ENCODE measurements at regions not wholly inside any gene's neighbourhood (a gene's known extent, or its start where the extent isn't known, plus 50 kb on each side); places are given as distances from the start of the nearest gene placed in this dataset.

DNA sequence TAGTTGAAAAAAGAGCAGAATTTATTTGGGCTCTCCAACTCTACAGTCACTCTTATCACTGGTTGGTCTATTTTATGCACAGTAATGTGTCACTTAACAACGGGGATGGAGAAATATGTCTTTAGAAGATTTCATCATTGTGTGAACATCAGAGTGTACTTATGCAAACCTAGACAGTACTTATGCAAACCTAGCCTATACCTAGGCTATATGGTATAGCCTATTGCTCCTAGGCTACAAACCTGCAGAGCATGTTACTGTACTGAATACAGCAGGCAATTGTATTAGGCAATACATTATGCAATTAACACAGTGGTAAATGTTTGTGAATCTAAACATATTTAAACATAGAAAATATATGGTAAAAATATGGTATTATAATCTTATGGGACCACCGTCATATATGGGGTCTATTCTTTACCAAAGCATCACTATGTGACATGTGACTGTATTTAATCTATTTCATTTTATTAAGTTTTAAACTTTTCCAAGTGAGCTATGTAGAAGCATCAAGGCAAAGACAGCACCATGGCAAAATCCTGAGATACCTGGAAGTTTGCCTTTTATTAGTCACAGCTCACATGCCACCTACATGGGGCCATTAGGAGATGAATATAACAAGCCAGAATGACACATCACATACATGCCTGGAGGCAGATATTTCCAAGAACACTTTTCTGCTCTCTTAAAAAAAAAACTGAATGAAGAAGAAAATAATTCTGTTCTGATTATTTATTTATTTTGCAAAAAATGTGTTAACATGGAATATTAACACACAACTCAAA lies 537.4 kb downstream of the TUSC7 start:
- TF ChIP-seq POLR2A (IDR thresholded peaks at IDR 0.05), result no peak
- TF ChIP-seq, protein P1, sequence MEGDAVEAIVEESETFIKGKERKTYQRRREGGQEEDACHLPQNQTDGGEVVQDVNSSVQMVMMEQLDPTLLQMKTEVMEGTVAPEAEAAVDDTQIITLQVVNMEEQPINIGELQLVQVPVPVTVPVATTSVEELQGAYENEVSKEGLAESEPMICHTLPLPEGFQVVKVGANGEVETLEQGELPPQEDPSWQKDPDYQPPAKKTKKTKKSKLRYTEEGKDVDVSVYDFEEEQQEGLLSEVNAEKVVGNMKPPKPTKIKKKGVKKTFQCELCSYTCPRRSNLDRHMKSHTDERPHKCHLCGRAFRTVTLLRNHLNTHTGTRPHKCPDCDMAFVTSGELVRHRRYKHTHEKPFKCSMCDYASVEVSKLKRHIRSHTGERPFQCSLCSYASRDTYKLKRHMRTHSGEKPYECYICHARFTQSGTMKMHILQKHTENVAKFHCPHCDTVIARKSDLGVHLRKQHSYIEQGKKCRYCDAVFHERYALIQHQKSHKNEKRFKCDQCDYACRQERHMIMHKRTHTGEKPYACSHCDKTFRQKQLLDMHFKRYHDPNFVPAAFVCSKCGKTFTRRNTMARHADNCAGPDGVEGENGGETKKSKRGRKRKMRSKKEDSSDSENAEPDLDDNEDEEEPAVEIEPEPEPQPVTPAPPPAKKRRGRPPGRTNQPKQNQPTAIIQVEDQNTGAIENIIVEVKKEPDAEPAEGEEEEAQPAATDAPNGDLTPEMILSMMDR (IDR thresholded peaks at IDR 0.05), result no peak

Measured in lower leg skin (tissue), 3 donors.